Activated CD4-positive, alpha-beta T cell treated with anti-CD3 and anti-CD28 coated beads, Interleukin-2, Interleukin-4, amounts not matched to agents 100 ng/mL and 50 ng/mL, durations not matched to agents 16 hours and 8 hours (primary cell): ENCODE measurements at regions not wholly inside any gene's neighbourhood (a gene's known extent, or its start where the extent isn't known, plus 50 kb on each side); places are given as distances from the start of the nearest gene placed in this dataset.

Experiments used
- DNase-seq: peaks from one replicate; pipeline ENCODE4 v3.0.0-alpha.2; 2020; ENCODE audit warnings: low spot score

GRCh38 chr19:28936001-28936400 lies 276.9 kb downstream of the UQCRFS1 start:
- DNase-seq: no peak

GRCh38 chr19:28934631-28935030 lies 278.3 kb downstream of the UQCRFS1 start:
- no peak for DNase-seq

- DNase-seq: no peak
Measured at GRCh38 chr19:28933039-28933438, 279.9 kb downstream of the UQCRFS1 start.

GRCh38 chr19:28932446-28932845 lies 280.5 kb downstream of the UQCRFS1 start:
- no peak for DNase-seq

GRCh38 chr19:28929006-28929405 lies 283.9 kb downstream of the UQCRFS1 start:
- no peak for DNase-seq

- DNase-seq: no peak
Measured at GRCh38 chr19:28927456-28927855, 285.5 kb downstream of the UQCRFS1 start.

GRCh38 chr19:28920269-28921066 lies 292.5 kb downstream of the UQCRFS1 start:
- no peak for DNase-seq

- no peak for DNase-seq
Measured at GRCh38 chr19:28917621-28918020, 295.3 kb downstream of the UQCRFS1 start.

- DNase-seq: no peak
Measured at GRCh38 chr19:28915737-28916460, 297.1 kb downstream of the UQCRFS1 start.

- no peak for DNase-seq
Measured at GRCh38 chr19:28915202-28915601, 297.7 kb downstream of the UQCRFS1 start.

GRCh38 chr19:28914173-28914572 lies 298.8 kb downstream of the UQCRFS1 start:
- no peak for DNase-seq

- DNase-seq: no peak
Measured at GRCh38 chr19:28913626-28914025, 299.3 kb downstream of the UQCRFS1 start.

- no peak for DNase-seq
Measured at GRCh38 chr19:28908941-28909340, 304.0 kb downstream of the UQCRFS1 start.

GRCh38 chr19:28907534-28907933 lies 305.4 kb downstream of the UQCRFS1 start:
- no peak for DNase-seq

GRCh38 chr19:28905996-28906395 lies 307.0 kb downstream of the UQCRFS1 start:
- no peak for DNase-seq

- no peak for DNase-seq
Measured at GRCh38 chr19:28899703-28900102, 313.2 kb downstream of the UQCRFS1 start.

GRCh38 chr19:28898249-28898648 lies 314.7 kb downstream of the UQCRFS1 start:
- no peak for DNase-seq

- no peak for DNase-seq
Measured at GRCh38 chr19:28889941-28890670, 322.8 kb downstream of the UQCRFS1 start.

GRCh38 chr19:28887920-28888618 lies 324.9 kb downstream of the UQCRFS1 start:
- no peak for DNase-seq

GRCh38 chr19:28886708-28887107 lies 326.2 kb downstream of the UQCRFS1 start:
- DNase-seq: no peak

GRCh38 chr19:28885965-28886364 lies 327.0 kb downstream of the UQCRFS1 start:
- no peak for DNase-seq

- DNase-seq: no peak
Measured at GRCh38 chr19:28884786-28885476, 328.0 kb downstream of the UQCRFS1 start.
